WI38 (cell line): ENCODE measurements at regions not wholly inside any gene's neighbourhood (a gene's known extent, or its start where the extent isn't known, plus 50 kb on each side); places are given as distances from the start of the nearest gene placed in this dataset.
"Not testable (repeated sequence)": the region's sequence is repeated elsewhere in the genome, so short reads cannot be mapped to it uniquely, and the experiment has no call there.

Experiments
- H3K4me3 ChIP-seq: 2 replicates; pipeline ENCODE4 v1.5.1; 2011; ENCODE audit warnings: low read depth, mild to moderate bottlenecking, control low read depth, low read length
- TF ChIP-seq, protein P1 (sequence below): IDR thresholded peaks from 2 replicates; pipeline ENCODE4 v1.5.1; 2012; ENCODE audit warnings: low read depth, mild to moderate bottlenecking, control low read depth, low read length

DNA sequence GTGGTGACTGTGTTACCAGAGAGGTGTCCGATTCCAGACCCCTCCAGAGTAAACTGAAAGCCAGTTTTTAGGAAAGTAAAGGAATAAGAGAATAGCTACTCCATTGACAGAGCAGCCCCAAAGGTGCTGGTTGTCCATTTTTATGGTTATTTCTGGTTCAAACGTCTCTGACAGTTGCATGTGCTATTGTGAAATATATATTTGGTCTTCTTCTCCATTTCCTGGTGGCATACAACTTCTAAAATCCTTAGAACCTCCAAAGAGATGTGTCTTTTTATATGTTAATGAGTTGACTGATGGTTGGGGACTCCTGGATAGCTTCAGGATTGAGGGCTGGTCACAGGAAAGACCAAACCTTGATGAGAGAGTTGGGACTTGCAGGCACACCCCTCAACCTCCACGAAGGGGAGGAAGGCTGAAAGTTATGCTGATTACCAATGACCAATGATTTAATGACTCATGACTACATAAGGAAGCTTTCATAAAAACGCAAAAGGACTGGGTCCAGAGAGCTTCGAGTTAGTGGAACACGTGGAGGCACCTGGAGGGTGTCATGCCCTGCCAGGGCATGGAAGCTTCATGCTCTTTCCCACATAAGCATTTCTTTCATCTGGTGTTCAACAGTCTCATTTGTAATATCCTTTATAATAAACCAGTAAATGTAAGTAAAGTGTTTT, 100.7 kb downstream of the SLC16A1 start:
- TF ChIP-seq, protein P1, sequence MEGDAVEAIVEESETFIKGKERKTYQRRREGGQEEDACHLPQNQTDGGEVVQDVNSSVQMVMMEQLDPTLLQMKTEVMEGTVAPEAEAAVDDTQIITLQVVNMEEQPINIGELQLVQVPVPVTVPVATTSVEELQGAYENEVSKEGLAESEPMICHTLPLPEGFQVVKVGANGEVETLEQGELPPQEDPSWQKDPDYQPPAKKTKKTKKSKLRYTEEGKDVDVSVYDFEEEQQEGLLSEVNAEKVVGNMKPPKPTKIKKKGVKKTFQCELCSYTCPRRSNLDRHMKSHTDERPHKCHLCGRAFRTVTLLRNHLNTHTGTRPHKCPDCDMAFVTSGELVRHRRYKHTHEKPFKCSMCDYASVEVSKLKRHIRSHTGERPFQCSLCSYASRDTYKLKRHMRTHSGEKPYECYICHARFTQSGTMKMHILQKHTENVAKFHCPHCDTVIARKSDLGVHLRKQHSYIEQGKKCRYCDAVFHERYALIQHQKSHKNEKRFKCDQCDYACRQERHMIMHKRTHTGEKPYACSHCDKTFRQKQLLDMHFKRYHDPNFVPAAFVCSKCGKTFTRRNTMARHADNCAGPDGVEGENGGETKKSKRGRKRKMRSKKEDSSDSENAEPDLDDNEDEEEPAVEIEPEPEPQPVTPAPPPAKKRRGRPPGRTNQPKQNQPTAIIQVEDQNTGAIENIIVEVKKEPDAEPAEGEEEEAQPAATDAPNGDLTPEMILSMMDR, result no peak

DNA sequence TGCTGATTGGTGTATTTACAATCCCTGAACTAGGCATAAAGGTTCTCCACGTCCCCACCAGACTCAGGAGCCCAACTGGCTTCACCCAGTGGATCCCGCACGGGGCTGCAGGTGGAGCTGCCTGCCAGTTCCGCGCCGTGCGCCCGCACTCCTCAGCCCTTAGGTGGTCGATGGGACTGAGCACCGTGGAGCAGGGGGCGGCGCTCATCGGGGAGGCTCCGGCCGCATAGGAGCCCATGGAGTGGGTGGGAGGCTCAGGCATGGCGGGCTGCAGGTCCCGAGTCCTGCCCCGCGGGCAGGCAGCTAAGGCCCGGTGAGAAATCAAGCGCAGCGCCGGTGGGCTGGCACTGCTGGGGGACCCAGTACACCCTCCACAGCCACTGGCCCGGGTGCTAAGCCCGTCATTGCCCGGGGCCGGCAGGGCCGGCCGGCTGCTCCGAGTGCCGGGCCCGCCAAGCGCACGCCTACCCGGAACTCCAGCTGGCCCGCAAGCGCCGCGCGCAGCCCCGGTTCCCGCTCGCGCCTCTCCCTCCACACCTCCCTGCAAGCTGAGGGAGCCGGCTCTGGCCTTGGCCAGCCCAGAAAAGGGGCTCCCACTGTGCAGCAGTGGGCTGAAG, 101.5 kb downstream of the SLC16A1 start:
- not testable (repeated sequence) for H3K4me3 ChIP-seq

More for the DNA sequence above, 100.7 kb downstream of the SLC16A1 start:
- no peak overlapping the region for H3K4me3 ChIP-seq

DNA sequence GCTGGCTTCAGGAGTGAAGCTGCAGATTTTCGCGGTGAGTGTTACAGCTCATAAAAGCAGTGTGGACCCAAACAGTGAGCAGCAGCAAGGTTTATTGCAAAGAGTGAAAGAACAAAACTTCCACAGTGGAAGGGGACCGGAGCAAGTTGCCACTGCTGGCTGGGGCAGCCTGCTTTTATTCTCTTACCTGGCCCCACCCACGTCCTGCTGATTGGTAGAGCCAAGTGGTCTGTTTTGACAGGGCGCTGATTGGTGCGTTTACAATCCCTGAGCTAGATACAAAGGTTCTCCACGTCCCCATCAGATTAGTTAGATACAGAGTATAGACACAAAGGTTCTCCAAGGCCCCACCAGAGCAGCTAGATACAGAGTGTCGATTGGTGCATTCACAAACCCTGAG, 102.1 kb downstream of the SLC16A1 start:
- H3K4me3 ChIP-seq, result not testable (repeated sequence)

DNA sequence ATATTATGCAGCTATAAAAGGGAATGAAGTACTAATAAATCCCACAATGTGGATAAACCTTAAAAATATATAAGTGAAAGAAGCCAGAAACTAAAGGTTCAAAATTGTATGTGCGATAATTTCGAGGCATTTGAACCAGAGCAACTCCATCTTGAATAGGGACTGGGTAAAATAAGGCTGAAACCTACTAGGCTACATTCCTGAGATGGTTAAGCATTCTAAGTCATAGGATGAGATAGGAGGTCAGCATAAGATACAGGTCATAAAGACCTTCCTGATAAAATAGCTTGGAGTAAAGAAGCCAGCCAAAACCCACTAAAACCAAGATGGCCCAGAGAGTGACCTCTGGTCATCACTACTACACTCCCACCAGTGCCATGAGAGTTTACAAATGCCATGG, 103.1 kb downstream of the SLC16A1 start:
- TF ChIP-seq, protein P1, result no peak

DNA sequence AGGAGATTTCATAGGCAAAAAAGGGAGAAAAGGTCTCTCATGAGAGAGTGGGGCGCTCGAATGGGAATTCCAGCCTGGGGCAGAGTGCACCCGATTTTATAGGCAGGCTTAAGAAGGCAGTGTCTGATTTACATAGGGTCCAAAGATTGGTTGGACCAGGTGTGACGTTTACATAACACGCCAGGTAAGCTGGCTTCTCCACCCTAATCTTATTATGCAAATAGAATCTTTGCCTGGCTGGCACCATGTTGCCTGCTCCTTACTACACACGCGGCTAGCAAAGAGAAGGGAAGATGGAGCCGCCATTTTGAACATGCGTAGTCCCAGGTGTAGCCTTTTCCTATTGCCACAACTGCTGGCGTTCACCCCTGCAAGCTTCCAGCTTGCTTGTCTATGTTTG, 103.7 kb downstream of the SLC16A1 start:
- TF ChIP-seq, protein P1, result no peak
- H3K4me3 ChIP-seq, result no peak overlapping the region

More for the DNA sequence above, 103.1 kb downstream of the SLC16A1 start:
- no peak overlapping the region for H3K4me3 ChIP-seq

DNA sequence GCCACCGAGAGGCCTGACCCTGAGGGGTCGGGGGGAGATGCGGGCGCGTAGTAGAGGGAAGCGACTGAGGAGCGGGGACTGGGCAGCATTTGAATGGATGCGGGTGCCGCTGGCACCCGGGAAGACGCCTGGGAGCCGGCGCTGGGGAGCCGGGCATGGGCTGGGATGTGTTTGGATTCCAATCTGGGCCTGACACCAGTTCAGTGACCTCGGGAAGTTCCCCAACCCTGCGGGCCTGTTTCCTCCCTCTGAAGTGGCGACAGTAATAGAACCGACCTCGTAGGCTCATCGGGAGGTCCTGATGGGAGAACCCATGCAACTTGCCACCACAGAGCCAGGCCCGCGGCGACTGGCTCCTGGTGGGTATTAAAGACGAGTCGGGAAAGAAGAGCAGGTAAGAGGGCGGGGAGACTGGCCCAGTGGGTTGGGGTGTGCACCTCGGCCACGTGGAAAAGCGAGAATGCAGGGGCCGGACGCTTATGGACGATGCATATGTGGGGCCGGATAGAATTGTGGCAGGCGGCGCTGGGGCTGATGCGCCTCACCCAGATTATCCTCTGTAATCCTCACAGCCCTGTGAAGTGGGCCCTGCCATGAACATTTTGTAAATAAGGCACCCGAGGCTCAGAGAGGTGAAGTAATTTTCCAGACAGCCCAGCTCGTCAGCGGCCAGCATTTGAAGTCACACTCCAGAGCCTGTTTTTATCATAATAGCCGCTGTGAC, 105.8 kb downstream of the SLC16A1 start:
- TF ChIP-seq, protein P1, result no peak
- H3K4me3 ChIP-seq, result peak overlapping the region; percentile 48

DNA sequence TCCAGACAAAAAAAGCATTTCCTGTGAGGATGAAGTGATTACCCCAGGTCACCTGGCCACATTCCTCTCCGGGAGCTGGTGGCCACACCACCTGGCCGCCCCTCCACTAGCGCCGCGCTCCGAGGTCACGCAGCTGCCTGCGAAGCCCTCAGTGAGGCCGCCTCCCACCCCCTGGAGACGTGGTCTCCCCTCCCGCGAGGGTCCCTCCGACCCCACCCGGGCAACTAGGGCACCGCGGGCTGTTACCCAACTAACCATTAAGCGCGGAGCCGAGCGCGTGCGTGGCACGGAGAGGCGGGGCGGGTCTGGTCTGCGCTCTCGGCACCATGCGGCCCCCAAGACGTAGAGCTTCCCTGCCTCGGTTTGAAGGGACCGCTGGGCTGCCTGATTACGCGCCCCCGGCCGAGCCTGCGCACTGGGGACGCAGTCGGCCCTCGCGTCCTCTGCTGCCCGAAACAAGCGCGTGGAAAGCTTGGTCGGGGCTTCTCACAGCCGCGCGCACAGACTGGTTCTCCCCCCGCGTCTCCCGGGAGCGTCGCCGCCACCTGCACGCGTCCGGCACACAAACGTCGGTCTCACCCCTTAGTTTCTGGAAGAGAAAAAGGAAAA, 106.5 kb downstream of the SLC16A1 start:
- peak overlapping the region; percentile 48 for H3K4me3 ChIP-seq
- TF ChIP-seq, protein P1, result no peak

DNA sequence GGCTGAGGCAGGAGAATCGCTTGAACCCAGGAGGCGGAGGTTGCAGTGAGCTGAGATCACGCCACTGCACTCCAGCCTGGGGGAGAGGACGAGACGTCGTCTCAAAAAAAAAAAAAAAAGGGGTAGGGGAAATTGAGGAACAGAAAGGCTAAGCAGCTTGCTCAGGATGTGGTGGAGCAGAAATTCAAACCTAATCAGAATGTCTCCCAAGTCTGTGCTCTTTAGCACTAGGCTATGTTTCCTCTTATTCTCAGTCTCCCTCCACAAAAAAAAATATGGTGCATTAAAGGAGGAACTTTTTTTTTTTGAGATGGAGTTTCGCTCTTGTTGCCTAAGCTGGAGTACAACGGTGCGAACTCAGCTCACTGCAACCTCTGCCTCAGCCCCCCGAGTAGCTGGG, 114.2 kb downstream of the SLC16A1 start:
- no peak overlapping the region for H3K4me3 ChIP-seq
- TF ChIP-seq, protein P1, result no peak
